NOMO-1 treated with dmso at 0.1 percent for 144 hours (cell line): ENCODE measurements at regions not wholly inside any gene's neighbourhood (a gene's known extent, or its start where the extent isn't known, plus 50 kb on each side); places are given as distances from the start of the nearest gene placed in this dataset.
"Not testable (repeated sequence)": the region's sequence is repeated elsewhere in the genome, so short reads cannot be mapped to it uniquely, and the experiment has no call there.

Source experiments
- DNase-seq: peaks from one replicate; lab custom pipeline; 2025; ENCODE audit not compliant: unreplicated experiment; lab: John Stamatoyannopoulos, UW

DNA sequence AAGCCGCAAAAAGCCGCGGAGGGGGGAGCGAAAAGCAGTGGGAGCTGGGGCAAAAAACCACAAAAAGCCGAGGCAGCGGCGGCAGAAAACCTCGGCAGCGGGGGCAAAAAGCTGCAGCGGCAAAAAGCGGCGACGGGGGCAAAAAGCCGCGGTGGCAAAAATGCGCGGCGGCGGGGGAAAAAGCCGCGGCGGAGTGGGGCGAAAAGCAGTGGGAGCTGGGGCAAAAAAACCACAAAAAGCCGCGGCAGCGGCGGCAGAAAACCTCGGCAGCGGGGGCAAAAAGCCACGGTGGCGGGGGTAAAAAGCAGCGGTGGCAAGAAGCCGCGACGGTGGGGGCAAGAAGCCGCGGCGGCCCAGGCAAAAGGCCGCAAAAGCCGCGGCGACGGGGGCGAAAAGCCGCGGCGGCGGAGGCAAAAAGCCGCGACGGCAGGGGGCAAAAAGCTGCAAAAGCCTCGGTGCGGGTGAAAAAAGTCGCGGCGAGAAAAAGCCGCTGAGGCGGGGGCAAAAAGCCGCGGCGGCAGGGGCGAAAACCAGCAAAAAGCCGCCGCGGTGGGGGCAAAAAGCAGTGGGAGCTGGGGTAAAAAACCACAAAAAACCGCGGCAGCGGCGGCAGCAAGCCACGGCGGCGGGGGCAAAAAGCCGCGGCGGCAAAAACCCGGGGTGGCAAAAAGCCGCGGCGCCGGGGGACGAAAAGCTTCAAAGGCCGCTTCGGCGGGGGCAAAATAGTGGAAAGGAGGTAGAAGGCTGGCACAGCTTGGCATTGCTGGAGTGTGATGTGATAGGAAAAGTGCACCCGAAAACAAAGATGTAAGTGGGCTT is 135.9 kb downstream of the ZNF92 start:
- no peak for DNase-seq

- DNase-seq, result not testable (repeated sequence)
These were observed 136.5 kb downstream of the ZNF92 start for GRCh38 chr7:65510187-65510538.

DNA sequence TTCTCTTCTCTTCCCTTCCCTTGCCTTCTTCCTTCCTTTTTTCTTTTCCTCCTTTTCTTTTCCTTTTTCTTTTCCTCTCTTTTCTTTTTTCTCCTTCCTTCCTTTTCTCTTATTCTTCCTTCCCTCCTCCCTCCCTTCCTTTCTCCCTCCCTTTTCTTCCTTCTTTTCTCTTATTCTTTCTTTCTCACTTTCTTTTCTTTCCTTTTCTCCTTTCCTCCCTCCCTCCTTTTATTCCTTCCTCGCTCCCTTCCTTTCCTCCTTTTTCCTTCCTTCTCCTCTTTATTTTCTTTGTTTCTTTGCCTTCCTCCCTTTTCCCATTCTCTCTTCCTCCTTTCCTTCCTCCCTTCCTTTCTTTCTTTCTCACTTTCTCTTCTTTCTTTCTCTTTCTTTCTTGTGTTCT is 146.1 kb downstream of the ZNF92 start:
- DNase-seq, result not testable (repeated sequence)

GRCh38 chr7:65545465-65546161 is 172.0 kb downstream of the ZNF92 start:
- not testable (repeated sequence) for DNase-seq

GRCh38 chr7:65549589-65550443 is 176.2 kb downstream of the ZNF92 start:
- not testable (repeated sequence) for DNase-seq

DNA sequence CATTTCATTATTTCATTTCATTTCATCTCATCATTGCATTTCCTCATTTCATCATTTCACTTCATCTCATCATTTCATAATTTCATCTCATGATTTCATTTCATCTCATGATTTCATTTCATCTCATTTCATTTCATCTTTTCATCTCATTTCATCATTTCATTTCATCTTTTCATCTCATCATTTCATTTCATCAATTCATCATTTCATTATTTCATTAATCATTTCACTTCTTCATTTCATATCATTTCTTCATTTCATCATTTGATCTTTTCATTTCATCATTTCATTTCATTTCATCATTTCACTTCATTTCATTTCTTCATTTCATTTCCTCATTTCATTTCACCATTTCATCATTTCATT is 176.8 kb downstream of the ZNF92 start:
- not testable (repeated sequence) for DNase-seq

DNA sequence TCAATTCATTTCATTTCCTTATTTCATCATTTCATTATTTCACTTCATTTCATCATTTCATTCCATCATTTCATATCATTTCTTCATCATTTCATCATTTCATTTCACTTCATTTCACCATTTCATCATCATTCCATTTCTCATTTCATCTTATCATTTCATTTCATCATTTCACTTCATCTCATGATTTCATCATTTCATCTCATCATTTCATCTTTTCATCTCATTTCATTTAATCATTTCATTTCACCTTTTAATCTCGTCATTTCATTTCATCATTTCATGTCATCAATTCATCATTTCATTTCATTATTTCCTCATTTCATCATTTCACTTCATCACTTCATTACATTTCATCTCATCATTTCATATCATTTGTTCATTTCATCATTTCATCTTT is 177.4 kb downstream of the ZNF92 start:
- not testable (repeated sequence) for DNase-seq

DNA sequence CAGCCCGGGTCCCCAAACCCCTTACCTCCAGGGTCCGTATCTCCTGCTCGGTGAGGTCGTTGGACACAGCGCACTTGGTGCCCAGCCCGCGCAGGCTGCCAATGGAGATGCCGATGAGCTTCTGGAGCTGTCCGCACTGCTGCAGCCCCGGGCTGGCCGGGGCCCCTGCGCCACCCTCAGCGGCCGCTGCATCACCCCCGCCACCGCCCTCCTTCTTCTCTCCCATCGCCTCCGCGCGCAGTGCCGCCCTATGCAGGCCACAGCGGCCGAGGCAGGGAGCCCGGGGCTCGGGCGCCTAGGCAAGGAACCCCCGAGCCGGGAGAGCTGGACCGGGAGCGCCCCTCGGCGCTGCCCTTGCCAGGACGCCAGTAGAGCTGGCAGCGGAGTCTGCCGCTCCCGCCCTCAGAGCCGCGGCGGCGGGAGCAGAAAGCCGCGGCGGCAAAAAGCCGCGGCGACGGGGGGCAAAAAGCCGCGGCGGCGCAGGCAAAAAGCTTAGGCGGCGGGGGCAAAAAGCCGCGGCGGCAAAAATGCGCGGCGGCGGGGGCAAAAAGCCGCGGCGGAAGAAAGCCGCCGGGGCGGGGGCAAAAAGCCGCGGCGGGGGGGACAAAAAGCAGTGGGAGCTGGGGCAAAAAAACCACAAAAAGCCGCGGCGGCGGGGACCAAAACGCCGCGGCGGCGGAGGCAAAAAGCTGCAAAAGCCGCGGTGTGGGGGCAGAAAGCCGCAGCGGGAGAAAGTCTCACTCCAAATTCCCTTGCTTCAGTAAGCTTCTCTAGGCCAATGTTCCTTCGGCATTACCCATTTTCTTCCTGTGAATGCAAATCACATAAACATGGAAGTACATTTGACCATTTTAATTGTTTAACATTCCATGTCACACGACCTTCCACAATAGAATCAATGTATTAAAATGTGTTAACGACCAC is 181.2 kb downstream of the ZNF92 start:
- not testable (repeated sequence) for DNase-seq

DNA sequence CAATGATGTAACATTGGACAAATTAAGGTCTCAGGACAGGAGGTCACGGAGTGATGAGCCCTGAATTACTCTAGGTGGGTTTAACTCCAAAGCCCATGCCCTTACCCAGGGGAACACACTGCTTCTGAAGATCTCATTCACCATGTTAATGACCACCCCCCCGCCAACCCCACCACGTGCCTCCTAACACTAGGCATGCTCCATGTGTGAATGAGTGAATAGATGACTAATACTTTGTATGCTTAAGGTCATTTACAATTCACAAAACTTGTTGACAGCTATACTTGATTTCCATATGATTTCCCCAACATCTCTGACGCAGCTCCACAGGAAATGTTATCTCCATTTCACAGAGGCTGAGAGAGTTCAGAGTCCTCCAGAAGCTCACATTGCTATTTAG is 184.9 kb downstream of the ZNF92 start:
- not testable (repeated sequence) for DNase-seq

GRCh38 chr7:65561786-65562372 is 188.2 kb downstream of the ZNF92 start:
- not testable (repeated sequence) for DNase-seq

- not testable (repeated sequence) for DNase-seq
These were observed 188.9 kb downstream of the ZNF92 start for GRCh38 chr7:65562522-65562921.

DNA sequence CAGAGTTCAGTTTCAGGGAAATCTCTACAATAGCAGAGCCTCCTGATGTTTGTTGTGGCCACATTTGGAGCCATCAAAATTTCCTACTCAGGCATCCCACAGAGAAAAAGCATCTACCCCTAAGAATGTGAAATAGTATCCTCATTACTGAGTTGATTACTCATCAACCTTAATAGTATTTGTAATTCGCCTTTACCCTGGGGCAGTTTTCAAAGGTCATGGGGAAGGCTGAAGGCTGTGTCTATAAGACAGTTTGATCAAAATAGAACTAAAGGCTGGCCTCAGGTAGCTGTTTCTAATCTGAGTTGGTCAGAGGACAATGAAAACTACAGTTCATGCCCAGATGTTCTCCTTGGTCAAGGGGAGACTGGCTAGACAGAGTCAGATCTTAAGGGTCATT is 189.7 kb downstream of the ZNF92 start:
- DNase-seq, result not testable (repeated sequence)

GRCh38 chr7:65568226-65568625 is 194.6 kb downstream of the ZNF92 start:
- DNase-seq, result not testable (repeated sequence)

DNA sequence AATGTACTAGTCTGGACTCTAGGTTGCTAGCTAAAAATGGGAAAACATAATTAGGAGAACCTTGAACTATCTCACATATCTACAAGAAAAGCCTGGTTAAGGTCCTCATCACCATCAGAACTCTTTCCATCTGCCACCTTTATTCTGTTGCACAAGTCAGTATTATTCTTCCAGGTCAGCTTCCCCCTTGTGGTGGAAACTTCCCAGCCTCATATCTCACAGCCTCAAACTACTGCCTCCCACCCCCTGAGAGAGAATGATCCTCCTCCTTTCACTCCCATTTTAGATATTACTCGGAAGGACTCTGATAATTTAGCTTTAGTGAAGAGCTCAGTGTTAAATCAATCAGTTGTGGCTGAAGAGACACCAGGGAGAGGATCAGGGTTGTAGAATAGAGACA is 197.3 kb downstream of the ZNF92 start:
- DNase-seq, result not testable (repeated sequence)

DNA sequence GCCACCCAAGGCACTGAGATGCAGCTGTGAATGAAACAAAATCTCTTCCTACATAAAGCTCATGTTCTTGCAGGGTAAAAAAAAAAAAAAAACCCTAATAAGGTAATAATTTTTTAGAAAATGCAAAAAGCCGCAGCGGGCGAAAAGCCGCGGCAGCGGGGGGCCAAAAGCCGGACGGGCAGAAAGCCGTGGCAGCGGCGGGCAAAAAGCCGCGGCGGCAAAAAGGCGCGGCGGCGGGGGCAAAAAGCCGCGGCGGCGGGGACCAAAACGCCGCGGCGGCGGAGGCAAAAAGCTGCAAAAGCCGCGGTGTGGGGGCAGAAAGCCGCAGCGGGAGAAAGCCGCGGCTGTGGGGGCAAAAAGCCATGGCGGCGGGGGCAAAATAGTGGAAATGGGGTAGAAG is 198.9 kb downstream of the ZNF92 start:
- not testable (repeated sequence) for DNase-seq

- DNase-seq, result not testable (repeated sequence)
These were observed 202.7 kb downstream of the ZNF92 start for GRCh38 chr7:65576370-65576769.

DNA sequence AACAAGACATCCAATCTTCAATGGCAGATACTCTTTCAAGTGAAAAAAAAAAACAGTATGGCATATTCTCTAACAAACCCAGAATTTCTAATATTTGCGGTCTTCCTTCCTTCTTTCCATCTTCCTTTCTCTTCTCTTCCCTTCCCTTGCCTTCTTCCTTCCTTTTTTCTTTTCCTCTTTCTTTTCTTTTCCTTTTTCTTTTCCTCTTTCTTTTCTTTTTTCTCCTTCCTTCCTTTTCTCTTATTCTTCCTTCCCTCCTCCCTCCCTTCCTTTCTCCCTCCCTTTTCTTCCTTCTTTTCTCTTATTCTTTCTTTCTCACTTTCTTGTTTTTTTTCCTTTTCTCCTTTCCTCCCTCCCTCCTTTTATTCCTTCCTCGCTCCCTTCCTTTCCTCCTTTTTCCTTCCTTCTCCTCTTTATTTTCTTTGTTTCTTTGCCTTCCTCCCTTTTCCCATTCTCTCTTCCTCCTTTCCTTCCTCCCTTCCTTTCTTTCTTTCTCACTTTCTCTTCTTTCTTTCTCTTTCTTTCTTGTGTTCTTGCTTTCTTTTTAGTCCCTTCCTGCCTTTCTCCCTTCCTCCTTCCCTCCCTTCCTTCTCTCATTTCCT is 209.0 kb downstream of the ZNF92 start:
- not testable (repeated sequence) for DNase-seq

GRCh38 chr7:65602495-65602894 is 228.8 kb downstream of the ZNF92 start:
- not testable (repeated sequence) for DNase-seq

- no peak for DNase-seq
These were observed 235.5 kb downstream of the ZNF92 start for GRCh38 chr7:65609131-65609530.
